MM.1S (cell line): ENCODE measurements at regions not wholly inside any gene's neighbourhood (a gene's known extent, or its start where the extent isn't known, plus 50 kb on each side); places are given as distances from the start of the nearest gene placed in this dataset.

Source experiments
- DNase-seq: peaks from one replicate; pipeline ENCODE4 v3.0.0-alpha.2; 2015
- H2AFZ ChIP-seq: fragments of 300-600 bp; sonication (generic); 2 replicates; pipeline ENCODE4 v1.6.0; 2016; ENCODE audit warnings: antibody characterized with exemption, low read length
- H3F3A ChIP-seq: fragments of 300-600 bp; sonication (generic); 2 replicates; pipeline ENCODE4 v1.6.1; 2016; ENCODE audit warnings: mild to moderate bottlenecking, antibody characterized with exemption, low read length, moderate library complexity, mixed read lengths; ENCODE audit not compliant: insufficient read depth
- H3K27ac ChIP-seq: fragments of 300-600 bp; sonication (generic); 2 replicates; pipeline ENCODE4 v1.5.1; 2016; ENCODE audit warnings: mild to moderate bottlenecking, low read length
- H3K27me3 ChIP-seq: fragments of 300-600 bp; sonication (generic); replicated peaks from 2 replicates; pipeline ENCODE4 v1.6.0; 2016; ENCODE audit warnings: low read length; ENCODE audit not compliant: insufficient read depth
- H3K36me3 ChIP-seq: fragments of 300-600 bp; sonication (generic); replicated peaks from 2 replicates; pipeline ENCODE4 v1.6.1; 2016; ENCODE audit warnings: mild to moderate bottlenecking, low read length, mixed read lengths; ENCODE audit not compliant: insufficient read depth
- H3K4me1 ChIP-seq: fragments of 300-600 bp; sonication (generic); 2 replicates; pipeline ENCODE4 v1.6.1; 2016; ENCODE audit warnings: low read length, mixed read lengths
- H3K4me2 ChIP-seq: fragments of 300-600 bp; sonication (generic); 2 replicates; pipeline ENCODE4 v1.6.0; 2016; ENCODE audit warnings: low read depth, low read length
- H3K4me3 ChIP-seq: fragments of 300-600 bp; sonication (generic); 2 replicates; pipeline ENCODE4 v1.5.1; 2016; ENCODE audit warnings: low read length, mixed read lengths
- H3K79me2 ChIP-seq: fragments of 300-600 bp; sonication (generic); 2 replicates; pipeline ENCODE4 v1.6.1; 2016; ENCODE audit warnings: mixed run types, low read length, mixed read lengths
- H3K9ac ChIP-seq: fragments of 300-600 bp; sonication (generic); 2 replicates; pipeline ENCODE4 v1.6.1; 2016; ENCODE audit warnings: low read length, mixed read lengths
- H3K9me2 ChIP-seq: fragments of 300-600 bp; sonication (generic); replicated peaks from 2 replicates; pipeline ENCODE4 v1.6.1; 2016; ENCODE audit warnings: mild to moderate bottlenecking, low read length, mixed read lengths; ENCODE audit not compliant: insufficient read depth
- H3K9me3 ChIP-seq: fragments of 300-600 bp; sonication (generic); replicated peaks from 2 replicates; pipeline ENCODE4 v1.6.1; 2016; ENCODE audit warnings: mild to moderate bottlenecking, low read length, mixed read lengths; ENCODE audit not compliant: insufficient read depth
- H4K20me1 ChIP-seq: fragments of 300-600 bp; sonication (generic); 2 replicates; pipeline ENCODE4 v1.6.1; 2016; ENCODE audit warnings: mild to moderate bottlenecking, low read length, moderate library complexity, mixed read lengths; ENCODE audit not compliant: insufficient read depth
- EZH2 ChIP-seq: fragments of 300-600 bp; sonication (generic); optimal IDR thresholded peaks from 2 replicates; pipeline ENCODE3; 2017; ENCODE audit warnings: low read depth, mild to moderate bottlenecking, antibody characterized with exemption, low read length, mixed read lengths
- EZH2phosphoT487 ChIP-seq: fragments of 300-600 bp; sonication (generic); IDR thresholded peaks from 2 replicates; pipeline ENCODE4 v1.6.1; 2018; ENCODE audit warnings: antibody characterized with exemption, low read length
- TF ChIP-seq, protein P1 (sequence below): fragments of 300-600 bp; sonication (generic); IDR thresholded peaks from 2 replicates; pipeline ENCODE4 v1.5.1; 2016; ENCODE audit warnings: antibody characterized with exemption, low read length, mixed read lengths

DNA sequence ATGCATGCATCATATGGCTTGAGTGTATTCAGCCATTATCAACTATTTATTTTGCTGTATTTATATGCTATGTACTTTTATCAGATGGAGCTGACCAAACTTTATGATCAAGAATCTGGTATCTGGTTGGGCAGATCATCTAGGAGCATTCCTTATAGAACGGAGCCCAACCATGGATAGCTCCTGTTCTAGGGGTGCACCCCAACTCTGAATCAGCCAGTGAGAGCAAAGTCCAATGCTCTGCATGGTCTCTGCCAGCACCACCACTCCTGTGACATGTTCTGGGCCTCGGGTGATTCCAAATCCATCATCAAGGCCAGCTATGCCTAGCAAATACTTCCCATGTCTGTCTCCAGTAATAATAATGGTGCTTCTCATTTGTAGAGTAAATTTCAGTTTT is 517.5 kb downstream of the AGTPBP1 start:
- no peak overlapping the region for H3K4me2 ChIP-seq
- TF ChIP-seq, protein P1, sequence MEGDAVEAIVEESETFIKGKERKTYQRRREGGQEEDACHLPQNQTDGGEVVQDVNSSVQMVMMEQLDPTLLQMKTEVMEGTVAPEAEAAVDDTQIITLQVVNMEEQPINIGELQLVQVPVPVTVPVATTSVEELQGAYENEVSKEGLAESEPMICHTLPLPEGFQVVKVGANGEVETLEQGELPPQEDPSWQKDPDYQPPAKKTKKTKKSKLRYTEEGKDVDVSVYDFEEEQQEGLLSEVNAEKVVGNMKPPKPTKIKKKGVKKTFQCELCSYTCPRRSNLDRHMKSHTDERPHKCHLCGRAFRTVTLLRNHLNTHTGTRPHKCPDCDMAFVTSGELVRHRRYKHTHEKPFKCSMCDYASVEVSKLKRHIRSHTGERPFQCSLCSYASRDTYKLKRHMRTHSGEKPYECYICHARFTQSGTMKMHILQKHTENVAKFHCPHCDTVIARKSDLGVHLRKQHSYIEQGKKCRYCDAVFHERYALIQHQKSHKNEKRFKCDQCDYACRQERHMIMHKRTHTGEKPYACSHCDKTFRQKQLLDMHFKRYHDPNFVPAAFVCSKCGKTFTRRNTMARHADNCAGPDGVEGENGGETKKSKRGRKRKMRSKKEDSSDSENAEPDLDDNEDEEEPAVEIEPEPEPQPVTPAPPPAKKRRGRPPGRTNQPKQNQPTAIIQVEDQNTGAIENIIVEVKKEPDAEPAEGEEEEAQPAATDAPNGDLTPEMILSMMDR = no peak
- no peak for TF ChIP-seq EZH2
- TF ChIP-seq EZH2phosphoT487 = no peak

GRCh38 chr9:85223506-85224125 is 518.1 kb downstream of the AGTPBP1 start:
- H3K27me3 ChIP-seq = no peaks in the 10 kb centered on the region
- H3K4me1 ChIP-seq = no peaks in the 10 kb centered on the region
- H4K20me1 ChIP-seq = no peaks in the 10 kb centered on the region
- H3K9me3 ChIP-seq = no peaks in the 10 kb centered on the region
- H3K4me2 ChIP-seq = no peak overlapping the region
- no peaks in the 10 kb centered on the region for H3K9me2 ChIP-seq
- no peaks in the 10 kb centered on the region for H3K79me2 ChIP-seq
- H3K36me3 ChIP-seq = no peaks in the 10 kb centered on the region
- TF ChIP-seq, protein P1 = no peak
- TF ChIP-seq EZH2 (no peak), EZH2phosphoT487 (no peak)
- no peak overlapping the region for H3K27ac ChIP-seq
- H3F3A ChIP-seq = no peaks in the 10 kb centered on the region
- DNase-seq = no peak
- H3K9ac ChIP-seq = no peak overlapping the region
- H3K4me3 ChIP-seq = no peak overlapping the region
- no peak overlapping the region for H2AFZ ChIP-seq

More for the DNA sequence above, 517.5 kb downstream of the AGTPBP1 start:
- no peaks in the 10 kb centered on the region for H3K36me3 ChIP-seq
- no peak overlapping the region for H3K9ac ChIP-seq
- no peaks in the 10 kb centered on the region for H4K20me1 ChIP-seq
- no peak overlapping the region for H3K27ac ChIP-seq
- H3K9me2 ChIP-seq = no peaks in the 10 kb centered on the region
- DNase-seq = no peak
- H3K27me3 ChIP-seq = no peaks in the 10 kb centered on the region
- H3K9me3 ChIP-seq = no peaks in the 10 kb centered on the region
- H3F3A ChIP-seq = no peaks in the 10 kb centered on the region
- no peaks in the 10 kb centered on the region for H3K4me1 ChIP-seq
- H3K4me3 ChIP-seq = no peak overlapping the region
- H3K79me2 ChIP-seq = no peaks in the 10 kb centered on the region
- H2AFZ ChIP-seq = no peak overlapping the region

DNA sequence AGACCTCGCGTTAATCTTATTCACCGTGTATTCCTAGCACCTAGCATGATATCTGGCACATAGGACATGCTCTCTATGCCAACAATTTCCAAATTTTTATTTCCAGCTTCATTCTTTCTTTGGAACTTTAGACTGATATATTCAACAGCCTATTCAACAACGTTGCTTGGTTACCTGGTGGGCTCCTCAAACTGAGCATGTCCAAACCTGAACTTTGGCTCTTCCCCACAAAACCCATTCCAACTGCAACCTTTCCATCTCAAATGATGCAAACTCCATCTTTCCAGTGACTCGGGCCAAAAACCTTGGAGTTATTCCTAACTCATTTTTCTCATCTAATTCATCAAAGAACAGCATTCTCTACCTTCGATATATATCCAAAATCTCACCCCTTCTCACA is 525.2 kb downstream of the AGTPBP1 start:
- Histone ChIP-seq H3K27ac (no peak overlapping the region), H3K27me3 (no peaks in the 10 kb centered on the region), H3K9me2 (no peaks in the 10 kb centered on the region), H3F3A (no peaks in the 10 kb centered on the region), H3K79me2 (no peaks in the 10 kb centered on the region), H3K9me3 (no peaks in the 10 kb centered on the region), H3K4me1 (no peaks in the 10 kb centered on the region), H3K4me3 (no peak overlapping the region), H3K36me3 (no peaks in the 10 kb centered on the region), H3K4me2 (no peak overlapping the region), H3K9ac (no peak overlapping the region), H2AFZ (no peak overlapping the region), H4K20me1 (no peaks in the 10 kb centered on the region)
- TF ChIP-seq EZH2phosphoT487 = no peak
- no peak for TF ChIP-seq EZH2
- TF ChIP-seq, protein P1 = no peak
- no peak for DNase-seq
